KMS-11 (cell line): ENCODE measurements at regions not wholly inside any gene's neighbourhood (a gene's known extent, or its start where the extent isn't known, plus 50 kb on each side); places are given as distances from the start of the nearest gene placed in this dataset.
"Not testable (repeated sequence)": the region's sequence is repeated elsewhere in the genome, so short reads cannot be mapped to it uniquely, and the experiment has no call there.

Experiments
- H2AFZ ChIP-seq: fragments of 200-600 bp; sonication (generic); 2 replicates; pipeline ENCODE4 v1.6.1; 2016; ENCODE audit warnings: antibody characterized with exemption, mixed run types, low read depth
- H3K27ac ChIP-seq: fragments of 200-600 bp; sonication (generic); 2 replicates; pipeline ENCODE4 v1.6.1; 2016; ENCODE audit warnings: mild to moderate bottlenecking, mixed run types
- H3K27me3 ChIP-seq: fragments of 200-600 bp; sonication (generic); 2 replicates; pipeline ENCODE4 v1.6.1; 2017; ENCODE audit warnings: mild to moderate bottlenecking, low read depth, mixed run types, moderate library complexity; ENCODE audit not compliant: insufficient read depth
- H3K36me3 ChIP-seq: fragments of 200-600 bp; sonication (generic); 2 replicates; pipeline ENCODE4 v1.6.1; 2017; ENCODE audit warnings: mild to moderate bottlenecking, mixed run types; ENCODE audit not compliant: insufficient read depth
- H3K4me1 ChIP-seq: fragments of 200-600 bp; sonication (generic); 2 replicates; pipeline ENCODE4 v1.6.1; 2016; ENCODE audit warnings: mild to moderate bottlenecking, low read depth, mixed run types; ENCODE audit not compliant: poor library complexity, severe bottlenecking
- H3K4me2 ChIP-seq: fragments of 200-600 bp; sonication (generic); 2 replicates; pipeline ENCODE4 v1.7.0; 2016; ENCODE audit warnings: mild to moderate bottlenecking, mixed run types
- H3K4me3 ChIP-seq: fragments of 200-600 bp; sonication (generic); IDR thresholded peaks from 2 replicates; pipeline ENCODE4 v1.6.1; 2017; ENCODE audit warnings: low read depth, low read length, mixed read lengths; ENCODE audit not compliant: insufficient read depth
- H3K79me2 ChIP-seq: fragments of 200-600 bp; sonication (generic); 2 replicates; pipeline ENCODE4 v1.6.1; 2016; ENCODE audit warnings: low read depth, mixed run types; ENCODE audit not compliant: insufficient read depth
- H3K9ac ChIP-seq: fragments of 200-600 bp; sonication (generic); 2 replicates; pipeline ENCODE4 v1.6.1; 2016; ENCODE audit warnings: mild to moderate bottlenecking, mixed run types
- H4K20me1 ChIP-seq: fragments of 200-600 bp; sonication (generic); 2 replicates; pipeline ENCODE4 v1.6.1; 2016; ENCODE audit warnings: mild to moderate bottlenecking, mixed run types; ENCODE audit not compliant: insufficient read depth
- CTCF ChIP-seq: fragments of 200-600 bp; sonication (generic); conservative IDR thresholded peaks from 2 replicates; pipeline ENCODE4 v1.6.1; 2017; ENCODE audit warnings: low read depth, mild to moderate bottlenecking, antibody characterized with exemption, low read length, moderate library complexity, mixed read lengths

GRCh38 chr16:86953631-86954391 lies 363.4 kb downstream of the C16orf95 start:
- peaks cover 8% of the 10 kb centered on the region; the same call in 1 of the 2 replicates for H3K27me3 ChIP-seq

GRCh38 chr16:86955136-86955855 lies 361.9 kb downstream of the C16orf95 start:
- H2AFZ ChIP-seq: no peak overlapping the region
- H3K4me3 ChIP-seq: no peak overlapping the region
- H3K27ac ChIP-seq: no peak overlapping the region
- no peak overlapping the region for H3K4me2 ChIP-seq
- no peaks in the 10 kb centered on the region for H4K20me1 ChIP-seq
- H3K27me3 ChIP-seq: peaks cover 9% of the 10 kb centered on the region; the same call in 1 of the 2 replicates
- no peak for TF ChIP-seq CTCF
- no peaks in the 10 kb centered on the region for H3K4me1 ChIP-seq
- H3K36me3 ChIP-seq: no peaks in the 10 kb centered on the region
- no peaks in the 10 kb centered on the region for H3K79me2 ChIP-seq
- H3K9ac ChIP-seq: no peak overlapping the region

More at GRCh38 chr16:86953631-86954391, 363.4 kb downstream of the C16orf95 start:
- Histone ChIP-seq H3K4me2 (no peak overlapping the region), H2AFZ (no peak overlapping the region), H3K9ac (no peak overlapping the region), H4K20me1 (no peaks in the 10 kb centered on the region), H3K4me3 (no peak overlapping the region), H3K27ac (no peak overlapping the region), H3K4me1 (no peaks in the 10 kb centered on the region), H3K79me2 (no peaks in the 10 kb centered on the region), H3K36me3 (no peaks in the 10 kb centered on the region)
- TF ChIP-seq CTCF: no peak

GRCh38 chr16:86956437-86956836 lies 360.8 kb downstream of the C16orf95 start:
- H4K20me1 ChIP-seq: no peaks in the 10 kb centered on the region
- H3K27me3 ChIP-seq: peaks cover 16% of the 10 kb centered on the region; the same call in 1 of the 2 replicates
- H2AFZ ChIP-seq: no peak overlapping the region; the same call in 1 of the 2 replicates
- no peaks in the 10 kb centered on the region for H3K36me3 ChIP-seq
- no peak for TF ChIP-seq CTCF
- no peak overlapping the region for H3K4me2 ChIP-seq
- H3K27ac ChIP-seq: no peak overlapping the region
- H3K4me3 ChIP-seq: no peak overlapping the region
- no peaks in the 10 kb centered on the region for H3K4me1 ChIP-seq
- no peak overlapping the region for H3K9ac ChIP-seq
- H3K79me2 ChIP-seq: no peaks in the 10 kb centered on the region

GRCh38 chr16:86957662-86958198 lies 359.5 kb downstream of the C16orf95 start:
- not testable (repeated sequence) for H4K20me1 ChIP-seq, H3K9ac ChIP-seq, H3K4me1 ChIP-seq, H3K36me3 ChIP-seq, H3K27ac ChIP-seq, H3K4me3 ChIP-seq, H2AFZ ChIP-seq, H3K79me2 ChIP-seq, H3K4me2 ChIP-seq
- H3K27me3 ChIP-seq: peaks cover 22% of the 10 kb centered on the region; the same call in 1 of the 2 replicates
